Brain microvascular endothelial cell (primary cell): ENCODE measurements at regions not wholly inside any gene's neighbourhood (a gene's known extent, or its start where the extent isn't known, plus 50 kb on each side); places are given as distances from the start of the nearest gene placed in this dataset.

Experiments
- DNase-seq: peaks from one replicate; pipeline ENCODE4 v3.0.0-alpha.2; 2020
- H3K27ac ChIP-seq: fragments of 250-450 bp; sonication (Bioruptor Pico); 2 replicates; pipeline ENCODE4 v1.5.1; 2020; ENCODE audit warnings: mild to moderate bottlenecking, moderate library complexity
- H3K27me3 ChIP-seq: fragments of 250-450 bp; sonication (Bioruptor Pico); replicated peaks from 2 replicates; pipeline ENCODE4 v1.5.1; 2020; ENCODE audit warnings: mild to moderate bottlenecking
- H3K36me3 ChIP-seq: fragments of 250-450 bp; sonication (Bioruptor Pico); replicated peaks from 2 replicates; pipeline ENCODE4 v1.5.1; 2020; ENCODE audit warnings: mild to moderate bottlenecking
- H3K4me3 ChIP-seq: 2 replicates; pipeline ENCODE4 v1.5.1; 2011; ENCODE audit warnings: low read depth, mild to moderate bottlenecking, control low read depth, low read length, moderate library complexity
- in situ Hi-C: cut with HindIII; loops from 2 replicates; pipeline ENCODE4 v1.10.0; 2017; ENCODE audit warnings: low sequenced_read_pairs, low pct_ligation_motif_present
- TF ChIP-seq, protein P1 (sequence below): IDR thresholded peaks from 2 replicates; pipeline ENCODE4 v1.5.1; 2011; ENCODE audit warnings: low read depth, mild to moderate bottlenecking, moderate library complexity, low read length, control low read depth, inconsistent platforms; ENCODE audit errors: missing control alignments

DNA sequence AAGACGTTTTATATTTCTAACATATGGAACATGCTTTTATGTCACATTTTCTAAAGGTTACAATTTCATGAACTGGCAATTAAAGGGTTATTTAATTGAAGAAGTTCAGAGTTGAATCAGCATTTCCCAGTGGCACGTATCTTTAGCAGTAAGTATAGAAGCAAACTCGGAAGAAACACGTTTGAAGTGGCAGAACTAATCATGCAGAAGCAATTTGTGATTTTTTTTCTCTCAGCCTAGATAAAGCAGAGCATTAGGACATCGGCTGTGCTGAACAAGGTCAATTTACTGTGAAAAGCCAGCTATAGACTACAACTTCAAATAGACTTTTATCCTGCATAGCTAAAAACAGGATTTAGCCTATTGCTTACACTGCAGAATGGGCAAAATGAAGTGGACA is 104.7 kb downstream of the ISL1 start:
- Histone ChIP-seq H3K27ac (no peak overlapping the region), H3K36me3 (no peaks in the 10 kb centered on the region), H3K4me3 (no peak overlapping the region), H3K27me3 (no peaks in the 10 kb centered on the region)
- in situ Hi-C loops, result no loop called here
- DNase-seq, result no peak
- TF ChIP-seq, protein P1, sequence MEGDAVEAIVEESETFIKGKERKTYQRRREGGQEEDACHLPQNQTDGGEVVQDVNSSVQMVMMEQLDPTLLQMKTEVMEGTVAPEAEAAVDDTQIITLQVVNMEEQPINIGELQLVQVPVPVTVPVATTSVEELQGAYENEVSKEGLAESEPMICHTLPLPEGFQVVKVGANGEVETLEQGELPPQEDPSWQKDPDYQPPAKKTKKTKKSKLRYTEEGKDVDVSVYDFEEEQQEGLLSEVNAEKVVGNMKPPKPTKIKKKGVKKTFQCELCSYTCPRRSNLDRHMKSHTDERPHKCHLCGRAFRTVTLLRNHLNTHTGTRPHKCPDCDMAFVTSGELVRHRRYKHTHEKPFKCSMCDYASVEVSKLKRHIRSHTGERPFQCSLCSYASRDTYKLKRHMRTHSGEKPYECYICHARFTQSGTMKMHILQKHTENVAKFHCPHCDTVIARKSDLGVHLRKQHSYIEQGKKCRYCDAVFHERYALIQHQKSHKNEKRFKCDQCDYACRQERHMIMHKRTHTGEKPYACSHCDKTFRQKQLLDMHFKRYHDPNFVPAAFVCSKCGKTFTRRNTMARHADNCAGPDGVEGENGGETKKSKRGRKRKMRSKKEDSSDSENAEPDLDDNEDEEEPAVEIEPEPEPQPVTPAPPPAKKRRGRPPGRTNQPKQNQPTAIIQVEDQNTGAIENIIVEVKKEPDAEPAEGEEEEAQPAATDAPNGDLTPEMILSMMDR, result no peak

DNA sequence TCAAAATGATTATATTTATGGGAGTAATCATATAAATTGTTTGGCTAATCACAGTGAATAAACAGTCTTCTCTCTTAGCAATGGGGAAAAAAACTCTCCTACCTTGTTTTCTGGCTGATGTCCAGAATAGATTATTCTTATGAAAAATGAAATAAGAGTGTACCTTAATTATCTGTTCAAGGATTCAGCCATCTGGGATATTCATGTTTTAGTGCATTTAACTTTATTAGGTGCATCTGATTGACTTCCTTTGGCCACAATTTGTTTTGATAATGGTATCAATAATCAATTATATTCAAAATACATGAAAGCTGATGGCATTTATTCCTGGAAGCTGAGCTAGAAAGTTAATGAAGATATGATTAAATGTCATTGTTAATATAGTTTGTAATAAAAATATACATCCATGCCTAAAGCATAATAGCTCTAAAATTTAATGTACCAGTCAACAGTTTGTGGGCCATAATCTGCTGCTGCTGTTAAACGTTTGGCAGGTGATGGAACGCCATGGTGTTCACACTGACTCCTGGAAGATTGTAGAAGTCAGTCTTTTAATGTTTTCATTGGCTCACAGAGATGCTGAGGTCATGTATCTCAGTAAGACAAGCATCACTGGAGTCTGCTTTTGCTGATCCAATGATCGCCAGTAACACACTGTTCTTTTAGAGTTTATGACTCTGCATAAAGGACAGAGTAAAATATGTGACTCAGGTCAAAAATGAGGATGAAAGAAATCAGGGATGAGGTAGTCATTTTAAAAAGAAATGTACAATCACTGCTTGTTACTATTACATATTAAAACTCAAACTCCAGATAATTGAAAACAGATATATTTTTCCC is 105.8 kb downstream of the ISL1 start:
- no peak overlapping the region for H3K4me3 ChIP-seq
- no peak overlapping the region for H3K27ac ChIP-seq
- TF ChIP-seq, protein P1, result no peak
- in situ Hi-C loops, result no loop called here
- no peaks in the 10 kb centered on the region for H3K27me3 ChIP-seq
- no peak for DNase-seq
- H3K36me3 ChIP-seq, result no peaks in the 10 kb centered on the region

DNA sequence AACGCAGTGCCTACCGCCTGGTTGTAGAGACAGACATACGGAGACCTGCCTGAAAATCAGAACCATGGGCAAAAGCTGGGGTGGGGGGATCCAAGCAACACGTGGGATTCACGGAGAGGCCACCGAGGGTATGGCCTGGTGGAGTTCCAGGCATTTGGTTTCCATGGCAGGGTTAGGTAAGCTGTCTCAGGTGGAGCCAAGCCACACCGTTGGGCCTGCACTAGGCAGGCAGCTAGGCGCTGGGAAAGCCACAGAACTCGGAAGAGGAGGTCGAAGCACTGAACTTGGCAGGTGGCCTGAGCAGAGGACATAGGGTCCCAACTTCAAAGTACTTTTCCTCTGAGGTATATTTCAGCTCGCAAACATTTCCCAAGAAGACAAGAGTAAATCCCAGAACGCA is 111.6 kb downstream of the ISL1 start:
- DNase-seq, result no peak
- Histone ChIP-seq H3K27me3 (no peaks in the 10 kb centered on the region), H3K36me3 (no peaks in the 10 kb centered on the region), H3K27ac (no peak overlapping the region), H3K4me3 (no peak overlapping the region)
- TF ChIP-seq, protein P1, result no peak
- in situ Hi-C loops, result no loop called here

- no peak for DNase-seq
These were observed 112.4 kb downstream of the ISL1 start for GRCh38 chr5:51495672-51496071.

DNA sequence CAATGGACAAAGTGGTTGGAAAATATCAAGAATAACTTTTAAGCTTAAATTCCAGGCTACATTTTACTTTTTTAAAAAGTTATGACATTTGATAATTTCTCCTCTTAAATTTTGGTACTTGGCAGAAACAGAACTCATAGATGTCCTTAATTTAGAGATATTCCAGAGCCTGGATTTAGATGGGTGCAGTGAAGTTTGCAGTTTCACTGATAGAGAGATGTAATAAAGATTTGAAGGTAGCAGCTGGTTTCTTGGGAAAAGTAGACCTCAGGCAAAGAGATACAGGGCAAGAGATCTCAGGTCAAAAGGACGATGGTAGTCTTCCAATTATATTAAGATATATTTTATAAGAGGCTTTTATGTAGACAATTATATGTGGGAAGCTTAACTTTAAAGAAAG is 134.6 kb downstream of the ISL1 start:
- no peaks in the 10 kb centered on the region for H3K36me3 ChIP-seq
- TF ChIP-seq, protein P1, result no peak
- no peak overlapping the region for H3K27ac ChIP-seq
- no peaks in the 10 kb centered on the region for H3K27me3 ChIP-seq
- DNase-seq, result no peak
- in situ Hi-C loops, result no loop called here
- H3K4me3 ChIP-seq, result no peak overlapping the region

More at GRCh38 chr5:51495672-51496071, 112.4 kb downstream of the ISL1 start:
- no peak overlapping the region for H3K27ac ChIP-seq
- in situ Hi-C loops, result no loop called here
- TF ChIP-seq, protein P1, result no peak
- no peak overlapping the region for H3K4me3 ChIP-seq
- no peaks in the 10 kb centered on the region for H3K36me3 ChIP-seq
- H3K27me3 ChIP-seq, result no peaks in the 10 kb centered on the region

- no peaks in the 10 kb centered on the region for H3K36me3 ChIP-seq
- in situ Hi-C loops, result no loop called here
- H3K27me3 ChIP-seq, result no peaks in the 10 kb centered on the region
- TF ChIP-seq, protein P1, result no peak
- H3K4me3 ChIP-seq, result no peak overlapping the region
- DNase-seq, result no peak
- no peak overlapping the region for H3K27ac ChIP-seq
These were observed 135.4 kb downstream of the ISL1 start for GRCh38 chr5:51518607-51519006.
